ENCODE measurements at regions not wholly inside any gene's neighbourhood (a gene's known extent, or its start where the extent isn't known, plus 50 kb on each side); places are given as distances from the start of the nearest gene placed in this dataset.
A peak's percentile ranks its signal among the peaks of the same experiment; 100 is the strongest.

- no peak for DNase-seq
Observed at GRCh38 chr17:13352747-13353415, 248.8 kb downstream of the HS3ST3A1 start.

- DNase-seq = no peak
Observed at GRCh38 chr17:13351046-13351445, 250.7 kb downstream of the HS3ST3A1 start.

DNA sequence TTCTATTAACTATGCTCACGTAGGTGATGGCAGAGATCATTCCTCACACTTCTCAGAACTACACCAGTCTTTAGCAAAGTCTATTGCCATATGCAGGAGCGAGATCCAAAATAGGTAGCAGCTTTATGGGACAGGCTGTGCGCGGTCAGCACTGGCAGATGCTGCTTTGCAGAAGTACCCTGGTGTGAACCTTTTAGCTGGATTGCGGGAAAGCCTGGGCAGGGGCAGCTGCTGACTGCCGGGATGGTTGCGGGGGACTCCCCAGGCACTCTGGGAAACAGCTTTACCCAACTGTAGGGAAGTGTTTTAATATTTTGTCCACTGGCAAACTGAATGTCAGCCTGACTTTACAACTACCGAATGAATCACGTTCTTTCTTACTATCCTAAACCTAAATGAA, 251.3 kb downstream of the HS3ST3A1 start:
- DNase-seq = no peak

DNA sequence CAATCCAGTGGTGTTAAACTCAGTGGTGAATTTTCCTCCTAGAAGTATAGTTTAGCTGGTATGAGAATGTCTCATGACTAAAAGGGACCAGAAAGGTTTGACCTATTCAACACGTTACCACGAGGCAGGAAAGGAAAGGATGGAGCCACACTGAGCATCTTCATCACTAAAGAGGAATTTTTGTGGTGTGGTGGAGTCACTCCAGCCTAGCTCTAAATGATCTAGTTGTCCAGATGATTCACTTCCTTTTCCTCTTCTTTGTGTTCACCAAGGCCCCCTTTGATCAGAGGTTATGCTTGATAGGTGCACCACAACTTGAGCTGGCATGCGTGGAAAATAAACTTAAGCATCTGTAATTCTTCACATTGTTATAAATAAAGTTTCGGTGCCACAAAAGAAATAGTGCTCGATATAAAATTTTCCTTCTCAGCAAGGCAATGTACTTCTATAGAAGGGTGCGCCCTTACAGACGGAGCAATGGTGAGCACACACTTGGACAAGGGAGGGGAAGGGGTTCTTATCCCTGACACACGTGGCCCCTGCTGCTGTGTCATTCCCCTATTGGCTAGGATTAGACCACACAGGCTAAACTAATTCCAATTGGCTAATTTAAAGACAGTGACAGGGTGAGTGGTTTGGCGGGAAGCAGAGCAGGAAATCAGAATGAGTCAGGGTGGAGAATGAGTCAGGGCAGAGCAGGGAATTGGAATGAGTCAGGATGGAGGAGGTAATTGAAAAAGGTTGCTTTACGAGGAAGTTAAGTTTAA, 254.6 kb downstream of the HS3ST3A1 start:
- no peak for DNase-seq

DNA sequence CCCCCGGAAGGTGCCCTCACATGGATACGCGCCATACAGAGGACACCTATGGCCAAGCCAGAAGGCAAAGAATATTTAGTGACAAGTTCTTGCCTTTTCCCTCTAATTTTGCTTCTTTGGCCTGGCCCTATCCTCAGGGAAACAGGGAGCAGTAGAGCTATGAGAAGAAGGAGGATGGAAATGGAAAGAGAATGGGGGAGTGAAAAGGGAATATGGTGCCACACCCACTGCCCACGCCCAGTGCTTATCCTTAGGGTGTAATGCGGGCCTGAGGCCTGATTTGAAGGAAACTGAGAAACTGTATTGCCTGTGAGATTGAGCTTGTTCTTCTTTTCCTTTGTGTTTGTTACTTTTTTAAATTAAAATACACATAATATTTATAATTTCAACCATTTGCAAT, 255.1 kb downstream of the HS3ST3A1 start:
- no peak for DNase-seq

DNA sequence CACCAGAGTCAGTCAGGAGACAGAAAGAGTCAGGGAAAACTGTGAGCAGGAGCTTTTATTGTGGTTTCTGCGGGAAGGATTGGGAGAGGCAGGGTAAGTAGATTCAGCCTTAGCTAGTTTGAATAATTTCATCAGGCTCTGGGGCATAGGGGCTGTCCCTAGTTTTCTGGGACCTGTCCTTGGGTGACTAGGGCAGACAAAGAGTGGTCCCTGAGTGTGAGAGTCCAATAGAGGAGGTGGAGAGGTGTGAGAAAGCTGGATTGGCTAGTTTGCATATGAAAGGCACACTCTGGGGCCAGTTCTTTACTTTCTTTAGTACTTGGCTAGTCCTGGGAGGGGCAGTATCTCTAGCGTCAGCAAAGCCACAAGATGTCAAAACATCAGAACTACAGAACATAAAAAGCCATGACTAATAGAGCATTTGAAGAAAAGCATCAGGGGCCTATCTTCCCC, 255.6 kb downstream of the HS3ST3A1 start:
- DNase-seq = no peak

DNA sequence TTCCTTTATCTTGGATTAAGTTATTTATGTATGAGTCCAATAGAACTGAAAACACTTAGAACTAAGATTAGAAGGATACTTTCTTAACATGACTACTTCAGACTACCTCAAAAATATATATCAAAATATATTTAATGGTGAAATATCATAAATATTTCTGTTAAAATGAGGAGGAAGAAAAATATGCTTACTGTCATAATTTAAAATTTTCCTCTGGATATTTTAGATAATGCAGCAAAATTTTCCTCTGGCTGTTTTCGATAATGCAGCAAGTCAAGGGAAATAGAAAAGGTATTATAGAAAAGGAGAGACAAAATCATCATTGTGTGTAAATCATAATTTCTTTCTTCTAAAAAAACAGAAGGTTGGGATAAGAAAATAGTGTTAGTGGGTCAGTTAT, 263.3 kb downstream of the HS3ST3A1 start:
- DNase-seq = no peak

GRCh38 chr17:13337864-13338371, 263.8 kb downstream of the HS3ST3A1 start:
- DNase-seq = peak in 1 of 2 donors; percentile 14

GRCh38 chr17:13337151-13337550, 264.6 kb downstream of the HS3ST3A1 start:
- DNase-seq = no peak

GRCh38 chr17:13334374-13334773, 267.4 kb downstream of the HS3ST3A1 start:
- no peak for DNase-seq

- DNase-seq = no peak
Observed at GRCh38 chr17:13333661-13334060, 268.1 kb downstream of the HS3ST3A1 start.

DNA sequence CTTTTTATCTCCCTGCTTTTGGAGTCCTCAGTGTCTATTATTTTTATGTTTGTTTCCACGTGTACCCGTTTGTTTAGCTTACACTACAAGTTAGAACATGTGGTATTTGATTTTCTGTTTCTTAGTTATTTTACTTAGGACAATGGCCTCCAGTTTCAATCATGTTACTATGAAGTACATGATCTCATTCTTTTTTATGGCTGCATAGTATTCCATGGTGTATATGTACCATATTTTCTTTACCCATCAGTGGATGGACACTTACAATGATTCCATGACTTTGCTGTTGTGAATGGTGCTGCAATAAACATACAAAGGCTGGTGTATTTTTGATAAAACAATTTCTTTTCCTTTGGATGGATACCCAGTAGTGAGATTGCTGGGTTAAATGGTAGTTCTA, 269.5 kb downstream of the HS3ST3A1 start:
- DNase-seq = no peak

- no peak for DNase-seq
Observed at GRCh38 chr17:13329421-13329820, 272.3 kb downstream of the HS3ST3A1 start.

DNA sequence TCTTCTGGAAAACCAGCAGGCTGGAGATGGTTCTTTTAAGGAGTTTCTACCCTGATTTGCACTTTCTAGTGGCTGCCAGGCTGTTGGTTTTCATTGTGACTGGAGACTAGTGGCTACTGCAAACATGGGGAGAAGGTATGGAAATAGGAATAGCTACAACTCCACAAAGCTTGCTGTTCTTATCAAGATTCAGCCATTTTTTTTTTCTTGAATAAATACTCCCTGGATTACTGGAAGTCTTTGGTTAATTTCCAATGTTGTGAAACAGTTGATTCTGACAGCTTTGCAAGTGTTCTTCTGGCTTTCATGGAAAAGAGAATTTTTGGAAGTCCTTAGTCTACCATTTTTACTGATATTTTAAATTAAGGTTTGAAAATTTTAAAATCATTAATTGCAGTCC, 277.7 kb downstream of the HS3ST3A1 start:
- no peak for DNase-seq

DNA sequence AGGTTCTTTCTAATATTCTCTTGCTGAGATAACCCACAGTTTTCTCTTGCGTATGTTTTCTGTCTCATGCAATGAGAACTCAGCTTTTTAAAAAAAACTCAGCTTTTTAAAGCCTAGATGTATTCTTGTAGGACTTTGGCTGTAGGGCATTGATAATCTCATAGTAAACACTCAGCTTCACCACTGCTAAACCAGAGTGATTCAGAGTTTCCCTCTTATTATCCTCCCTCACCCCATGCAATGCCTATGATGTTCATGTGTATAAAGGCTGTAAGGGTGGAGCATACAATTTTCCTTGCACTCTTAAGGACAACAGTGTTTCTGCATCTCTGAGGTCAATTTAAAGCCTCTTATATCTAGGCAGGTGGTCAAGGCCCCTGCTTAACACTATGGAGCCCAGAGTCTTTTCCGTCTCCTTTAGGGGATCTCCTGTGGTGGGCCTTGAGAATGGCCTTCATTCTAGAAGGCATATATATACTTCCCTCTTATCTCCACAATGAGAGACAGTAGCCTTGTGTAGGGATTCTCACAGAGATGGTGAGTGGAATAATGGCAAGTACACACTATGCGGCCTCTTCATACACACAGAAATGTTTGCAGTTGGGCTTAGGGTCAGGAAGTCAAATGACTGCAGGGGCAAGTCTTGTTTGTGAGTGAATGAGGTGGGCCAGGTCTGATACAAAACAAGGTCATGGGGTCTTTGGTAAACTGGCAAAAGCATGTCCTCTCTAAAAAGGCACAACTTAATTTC, 279.6 kb downstream of the HS3ST3A1 start:
- no peak for DNase-seq

- DNase-seq = no peak
Observed at GRCh38 chr17:13320046-13320785, 281.5 kb downstream of the HS3ST3A1 start.

DNA sequence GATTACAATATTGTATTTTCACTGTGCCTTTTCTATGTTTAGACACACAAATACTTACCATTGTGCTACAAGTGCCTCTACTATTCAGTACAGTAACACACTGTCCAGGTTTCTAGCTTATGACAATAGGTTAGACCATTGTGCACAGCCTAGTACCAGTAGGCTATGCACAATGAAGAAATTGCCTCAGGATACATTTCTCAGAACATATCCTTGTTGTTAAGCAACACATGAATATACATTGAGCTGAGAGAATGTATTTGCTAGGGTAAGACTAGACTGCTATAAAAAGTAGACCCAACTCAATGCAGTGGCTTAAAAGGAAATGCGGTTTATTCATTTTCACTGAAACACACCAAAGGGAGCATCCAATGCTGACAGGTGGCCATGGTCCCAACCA, 285.1 kb downstream of the HS3ST3A1 start:
- no peak for DNase-seq

DNA sequence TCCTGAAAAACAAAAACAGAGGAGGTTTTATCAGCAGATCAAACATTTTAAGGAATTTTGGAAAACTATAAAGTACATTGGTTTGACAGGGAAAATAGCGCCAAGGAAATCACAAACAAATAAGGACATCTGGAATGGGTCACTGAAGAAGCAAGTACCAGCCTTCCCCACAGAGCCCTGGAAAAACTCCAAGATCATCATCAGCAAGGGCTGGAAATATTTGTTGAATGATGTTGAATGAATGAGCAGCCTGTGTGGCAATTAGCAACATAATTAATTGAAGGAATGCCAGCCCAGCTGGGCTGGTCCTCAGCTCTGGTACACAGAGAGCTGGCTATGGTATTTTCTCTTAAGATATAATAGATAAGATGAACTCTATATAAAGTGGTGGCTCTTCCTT, 290.4 kb downstream of the HS3ST3A1 start:
- DNase-seq = no peak

DNA sequence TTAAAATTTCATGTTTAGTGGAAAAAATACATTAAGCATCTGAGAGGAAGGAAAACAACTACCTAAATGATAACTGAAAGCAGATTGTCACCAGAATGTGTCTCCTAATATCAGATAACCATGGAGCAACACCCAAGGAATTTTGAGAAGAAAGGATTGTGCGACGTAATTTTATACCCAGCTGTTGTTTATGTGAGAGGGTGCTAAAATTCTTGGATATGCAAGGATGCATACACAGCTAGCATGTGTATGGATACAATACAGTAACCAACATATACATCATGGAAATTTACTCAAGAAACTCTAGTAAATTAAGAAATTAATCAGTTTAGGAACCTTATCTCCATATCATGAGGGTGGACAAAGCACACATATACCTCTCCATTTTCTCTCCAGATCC, 290.9 kb downstream of the HS3ST3A1 start:
- DNase-seq = no peak

- DNase-seq = no peak
Observed at GRCh38 chr17:13306310-13306962, 288.6 kb upstream of the ELAC2 start.

- no peak for DNase-seq
Observed at GRCh38 chr17:13302983-13303382, 285.2 kb upstream of the ELAC2 start.

- no peak for DNase-seq
Observed at GRCh38 chr17:13302419-13302818, 284.6 kb upstream of the ELAC2 start.

All from CD4-positive, alpha-beta T cell treated with Interferon alpha-2 for 1 hour (primary cell).